DOHH2 (cell line): ENCODE measurements at regions not wholly inside any gene's neighbourhood (a gene's known extent, or its start where the extent isn't known, plus 50 kb on each side); places are given as distances from the start of the nearest gene placed in this dataset.

ENCODE experiments used
- H3F3A ChIP-seq: fragments of 200-600 bp; sonication (generic), shearing (Covaris generic); 2 replicates; pipeline ENCODE4 v1.6.0; 2016; ENCODE audit warnings: antibody characterized with exemption, mild to moderate bottlenecking; ENCODE audit not compliant: control insufficient read depth, insufficient read depth
- H3K27ac ChIP-seq: fragments of 200-600 bp; sonication (generic); 2 replicates; pipeline ENCODE4 v1.5.1; 2014; ENCODE audit warnings: low read depth, mild to moderate bottlenecking, low read length, moderate library complexity
- H3K27me3 ChIP-seq: fragments of 200-600 bp; sonication (generic); 2 replicates; pipeline ENCODE4 v1.6.1; 2014; ENCODE audit warnings: mild to moderate bottlenecking, low read length, mixed read lengths; ENCODE audit not compliant: control insufficient read depth
- H3K36me3 ChIP-seq: fragments of 200-600 bp; sonication (generic); 2 replicates; pipeline ENCODE4 v1.6.1; 2014; ENCODE audit warnings: mild to moderate bottlenecking, low read length, moderate library complexity, mixed read lengths; ENCODE audit not compliant: control insufficient read depth
- H3K4me1 ChIP-seq: fragments of 200-600 bp; sonication (generic); 2 replicates; pipeline ENCODE4 v1.6.1; 2014; ENCODE audit warnings: mild to moderate bottlenecking, low read length, mixed read lengths; ENCODE audit not compliant: control insufficient read depth
- H3K4me2 ChIP-seq: fragments of 200-600 bp; sonication (generic); 2 replicates; pipeline ENCODE4 v1.6.0; 2014; ENCODE audit warnings: mild to moderate bottlenecking, low read length, moderate library complexity
- H3K4me3 ChIP-seq: fragments of 200-600 bp; sonication (generic); 2 replicates; pipeline ENCODE4 v1.5.1; 2014; ENCODE audit warnings: mild to moderate bottlenecking, low read length, mixed read lengths
- H3K79me2 ChIP-seq: fragments of 200-600 bp; sonication (generic); 2 replicates; pipeline ENCODE4 v1.6.1; 2014; ENCODE audit warnings: mild to moderate bottlenecking, low read length, mixed read lengths; ENCODE audit not compliant: control insufficient read depth
- H3K9me2 ChIP-seq: fragments of 200-600 bp; sonication (generic); replicated peaks from 2 replicates; pipeline ENCODE4 v1.6.1; 2014; ENCODE audit warnings: mild to moderate bottlenecking, low read length, mixed read lengths; ENCODE audit not compliant: control insufficient read depth
- H3K9me3 ChIP-seq: fragments of 200-600 bp; sonication (generic); 2 replicates; pipeline ENCODE4 v1.6.1; 2014; ENCODE audit warnings: antibody characterized with exemption, low read length, mixed read lengths; ENCODE audit not compliant: control insufficient read depth, insufficient read depth
- H4K20me1 ChIP-seq: fragments of 200-600 bp; sonication (generic); 2 replicates; pipeline ENCODE4 v1.6.0; 2014; ENCODE audit warnings: low read depth, mild to moderate bottlenecking, antibody characterized with exemption, low read length, moderate library complexity; ENCODE audit not compliant: control insufficient read depth, insufficient read depth
- EZH2phosphoT487 ChIP-seq: fragments of 200-600 bp; sonication (generic); IDR thresholded peaks from 2 replicates; pipeline ENCODE4 v1.6.1; 2017; ENCODE audit warnings: borderline replicate concordance, mild to moderate bottlenecking, antibody characterized with exemption, low read length, moderate library complexity, mixed read lengths
- TF ChIP-seq, protein P1 (sequence below): fragments of 200-600 bp; sonication (generic); IDR thresholded peaks from one replicate; pipeline ENCODE4 v1.5.1; 2014; ENCODE audit warnings: antibody characterized with exemption, mild to moderate bottlenecking, low read depth, low read length; ENCODE audit not compliant: poor library complexity, severe bottlenecking

DNA sequence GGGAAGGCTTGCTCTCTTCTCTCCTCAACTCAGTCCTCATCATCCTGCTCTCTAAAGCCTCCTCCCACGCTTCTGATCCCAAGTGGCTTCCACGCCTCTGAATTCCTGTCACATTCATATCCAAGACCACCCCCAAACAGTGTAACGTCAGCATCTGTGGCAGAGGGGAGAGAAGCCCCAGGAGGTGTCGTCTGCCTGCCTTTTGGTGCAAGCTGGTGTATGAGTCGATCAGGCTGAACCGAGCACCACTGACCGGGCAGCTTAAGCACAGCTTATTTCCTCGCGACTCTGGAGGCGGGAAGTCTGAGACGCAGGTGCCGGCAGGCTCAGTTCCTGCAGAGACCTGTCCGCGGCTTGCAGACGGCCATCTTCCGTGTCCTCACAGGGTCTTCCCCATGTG, 123.8 kb upstream of the RAB4A start:
- H3K79me2 ChIP-seq: no peaks in the 10 kb centered on the region
- no peaks in the 10 kb centered on the region for H3K9me3 ChIP-seq
- H3K27ac ChIP-seq: no peak overlapping the region
- no peaks in the 10 kb centered on the region for H3K36me3 ChIP-seq
- TF ChIP-seq, protein P1, sequence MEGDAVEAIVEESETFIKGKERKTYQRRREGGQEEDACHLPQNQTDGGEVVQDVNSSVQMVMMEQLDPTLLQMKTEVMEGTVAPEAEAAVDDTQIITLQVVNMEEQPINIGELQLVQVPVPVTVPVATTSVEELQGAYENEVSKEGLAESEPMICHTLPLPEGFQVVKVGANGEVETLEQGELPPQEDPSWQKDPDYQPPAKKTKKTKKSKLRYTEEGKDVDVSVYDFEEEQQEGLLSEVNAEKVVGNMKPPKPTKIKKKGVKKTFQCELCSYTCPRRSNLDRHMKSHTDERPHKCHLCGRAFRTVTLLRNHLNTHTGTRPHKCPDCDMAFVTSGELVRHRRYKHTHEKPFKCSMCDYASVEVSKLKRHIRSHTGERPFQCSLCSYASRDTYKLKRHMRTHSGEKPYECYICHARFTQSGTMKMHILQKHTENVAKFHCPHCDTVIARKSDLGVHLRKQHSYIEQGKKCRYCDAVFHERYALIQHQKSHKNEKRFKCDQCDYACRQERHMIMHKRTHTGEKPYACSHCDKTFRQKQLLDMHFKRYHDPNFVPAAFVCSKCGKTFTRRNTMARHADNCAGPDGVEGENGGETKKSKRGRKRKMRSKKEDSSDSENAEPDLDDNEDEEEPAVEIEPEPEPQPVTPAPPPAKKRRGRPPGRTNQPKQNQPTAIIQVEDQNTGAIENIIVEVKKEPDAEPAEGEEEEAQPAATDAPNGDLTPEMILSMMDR: no peak
- no peak for TF ChIP-seq EZH2phosphoT487
- H3F3A ChIP-seq: no peaks in the 10 kb centered on the region
- no peaks in the 10 kb centered on the region for H4K20me1 ChIP-seq
- no peaks in the 10 kb centered on the region for H3K4me1 ChIP-seq
- no peak overlapping the region for H3K4me3 ChIP-seq
- H3K27me3 ChIP-seq: no peaks in the 10 kb centered on the region
- H3K9me2 ChIP-seq: no peaks in the 10 kb centered on the region
- no peak overlapping the region for H3K4me2 ChIP-seq

DNA sequence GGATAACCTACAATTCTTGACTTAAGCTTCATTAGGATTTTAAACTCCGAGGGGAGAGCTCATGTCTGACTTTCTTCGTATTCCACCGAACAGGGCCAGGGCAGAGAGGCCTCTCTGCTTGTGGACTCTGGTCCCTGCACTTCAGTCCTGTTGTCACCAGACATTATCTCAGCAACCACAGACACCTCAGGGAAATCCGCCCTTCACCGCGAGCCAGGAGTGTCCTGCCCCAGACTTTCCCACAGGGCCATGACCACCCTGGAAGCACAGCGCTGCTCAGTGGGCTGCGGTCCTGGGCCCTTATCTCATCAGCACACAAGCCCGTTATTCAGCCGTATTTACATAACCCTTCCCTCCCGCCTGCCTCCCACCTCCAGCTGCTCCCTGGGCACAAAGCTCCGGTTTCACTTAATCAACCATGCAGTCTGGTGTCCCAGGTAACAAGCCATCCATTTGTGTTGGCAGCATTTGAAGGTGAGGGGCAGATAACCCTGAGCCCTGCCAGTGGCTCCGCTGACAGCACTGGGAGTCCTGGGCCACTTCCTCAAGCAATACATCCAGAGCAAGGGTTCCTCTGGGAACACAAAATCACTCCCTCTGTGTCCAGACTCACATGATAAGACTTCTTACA, 122.8 kb upstream of the RAB4A start:
- Histone ChIP-seq H3K9me3 (no peaks in the 10 kb centered on the region), H3F3A (no peaks in the 10 kb centered on the region), H3K79me2 (no peaks in the 10 kb centered on the region), H4K20me1 (no peaks in the 10 kb centered on the region), H3K4me2 (no peak overlapping the region), H3K36me3 (no peaks in the 10 kb centered on the region), H3K4me1 (no peaks in the 10 kb centered on the region), H3K9me2 (no peaks in the 10 kb centered on the region), H3K4me3 (no peak overlapping the region), H3K27me3 (no peaks in the 10 kb centered on the region), H3K27ac (no peak overlapping the region)
- TF ChIP-seq, protein P1: no peak
- TF ChIP-seq EZH2phosphoT487: no peak

DNA sequence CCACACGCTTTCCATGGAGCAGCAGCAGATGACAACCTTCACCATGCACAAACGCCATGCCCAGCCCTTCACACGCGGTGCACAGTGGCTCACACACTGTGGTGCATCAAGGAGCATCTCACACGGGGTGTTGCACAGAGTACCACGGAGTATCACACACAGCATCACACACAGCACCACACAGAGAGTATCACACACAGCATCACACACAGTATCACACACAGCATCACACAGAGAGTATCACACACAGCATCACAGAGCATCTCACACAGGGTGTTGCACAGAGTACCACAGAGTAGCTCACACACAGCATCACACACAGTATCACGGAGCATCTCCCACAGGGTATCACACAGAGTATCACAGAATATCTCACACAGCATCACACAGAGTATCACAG, 122.2 kb upstream of the RAB4A start:
- Histone ChIP-seq H4K20me1 (no peaks in the 10 kb centered on the region), H3K9me2 (no peaks in the 10 kb centered on the region), H3K4me3 (no peak overlapping the region), H3K9me3 (no peaks in the 10 kb centered on the region), H3K36me3 (no peaks in the 10 kb centered on the region), H3K4me2 (no peak overlapping the region), H3K27me3 (no peaks in the 10 kb centered on the region), H3K79me2 (no peaks in the 10 kb centered on the region), H3K4me1 (no peaks in the 10 kb centered on the region), H3F3A (no peaks in the 10 kb centered on the region), H3K27ac (no peak overlapping the region)
- TF ChIP-seq, protein P1: no peak
- no peak for TF ChIP-seq EZH2phosphoT487
